IMR-90 (cell line): ENCODE measurements at regions not wholly inside any gene's neighbourhood (a gene's known extent, or its start where the extent isn't known, plus 50 kb on each side); places are given as distances from the start of the nearest gene placed in this dataset.
A peak's percentile ranks its signal among the peaks of the same experiment; 100 is the strongest.

ENCODE experiments used
- ATAC-seq: fragments of 200-7000 bp; cut with Tn5 transposase; 2 replicates; pipeline ENCODE4 v1.9.1; 2020; ENCODE audit warnings: low read depth, mild to moderate bottlenecking, moderate library complexity
- BruUV-seq: library from RNA; stranded (reverse); fragments of 400-500 nt; replicated peaks from 2 replicates; lab custom pipeline; 2021; lab: Mats Ljungman, UMichigan
- CTCF ChIA-PET: fragments of 300-600 bp; formaldehyde crosslinking; extraction: SDS; loops from one replicate; lab custom pipeline; 2021; ENCODE audit warnings: antibody characterized with exemption; lab: Yijun Ruan, JAX
- POLR2A ChIA-PET: fragments of 300-600 bp; sonication (Branson Sonifier 250); formaldehyde crosslinking; loops from one replicate; lab custom pipeline; 2022; ENCODE audit warnings: antibody characterized with exemption; ENCODE audit not compliant: unreplicated experiment; lab: Charles Lee
- DNase-seq: peaks from one replicate; pipeline ENCODE4 v3.0.0; 2013
- H2AFZ ChIP-seq: replicated peaks from 2 replicates; pipeline ENCODE3; 2013; ENCODE audit warnings: low read length, mild to moderate bottlenecking; ENCODE audit not compliant: poor library complexity
- H2AK5ac ChIP-seq: 2 replicates; pipeline ENCODE4 v1.6.1; 2013; ENCODE audit warnings: low read depth, low read length, inconsistent platforms
- H2AK9ac ChIP-seq: replicated peaks from 2 replicates; pipeline ENCODE3; 2013; ENCODE audit warnings: mild to moderate bottlenecking, low read depth, low read length, moderate library complexity; ENCODE audit not compliant: poor library complexity
- H2BK120ac ChIP-seq: 2 replicates; pipeline ENCODE4 v1.6.1; 2013; ENCODE audit warnings: low read depth, low read length, inconsistent platforms
- H2BK15ac ChIP-seq: 3 replicates; pipeline ENCODE4 v1.6.1; 2013; ENCODE audit warnings: low read depth, low read length, inconsistent platforms
- H2BK20ac ChIP-seq: 2 replicates; pipeline ENCODE4 v1.6.1; 2013; ENCODE audit warnings: low read depth, mild to moderate bottlenecking, inconsistent platforms, low read length, moderate library complexity
- H2BK5ac ChIP-seq: 2 replicates; pipeline ENCODE4 v1.6.1; 2013; ENCODE audit warnings: mild to moderate bottlenecking, low read depth, low read length, inconsistent platforms; ENCODE audit not compliant: poor library complexity, severe bottlenecking
- H3K14ac ChIP-seq: replicated peaks from 2 replicates; pipeline ENCODE4 v1.6.1; 2013; ENCODE audit warnings: low read depth, low read length, inconsistent platforms
- H3K18ac ChIP-seq: 2 replicates; pipeline ENCODE4 v1.6.1; 2013; ENCODE audit warnings: low read depth, low read length, control low read depth
- H3K23ac ChIP-seq: 2 replicates; pipeline ENCODE4 v1.6.1; 2013; ENCODE audit warnings: low read depth, low read length, inconsistent platforms
- H3K27ac ChIP-seq: 2 replicates; pipeline ENCODE4 v1.5.1; 2013; ENCODE audit warnings: mild to moderate bottlenecking, control low read depth, low read length; ENCODE audit not compliant: insufficient read depth
- H3K27me3 ChIP-seq: 2 replicates; pipeline ENCODE4 v1.6.1; 2013; ENCODE audit warnings: low read length; ENCODE audit not compliant: control insufficient read depth, insufficient read depth
- H3K36me3 ChIP-seq: 2 replicates; pipeline ENCODE4 v1.6.1; 2013; ENCODE audit warnings: low read length, mixed read lengths; ENCODE audit not compliant: control insufficient read depth, insufficient read depth
- H3K4ac ChIP-seq: 2 replicates; pipeline ENCODE4 v1.6.1; 2013; ENCODE audit warnings: low read depth, low read length, inconsistent platforms
- H3K4me1 ChIP-seq: 2 replicates; pipeline ENCODE4 v1.6.1; 2013; ENCODE audit warnings: low read length, mixed read lengths; ENCODE audit not compliant: control insufficient read depth, insufficient read depth
- H3K4me2 ChIP-seq: 2 replicates; pipeline ENCODE4 v1.6.1; 2013; ENCODE audit warnings: low read depth, mild to moderate bottlenecking, control low read depth, low read length, moderate library complexity
- H3K4me3 ChIP-seq: 2 replicates; pipeline ENCODE4 v1.5.1; 2013; ENCODE audit warnings: low read depth, mild to moderate bottlenecking, control low read depth, low read length, moderate library complexity; ENCODE audit not compliant: insufficient read depth
- H3K56ac ChIP-seq: 2 replicates; pipeline ENCODE4 v1.6.1; 2013; ENCODE audit warnings: low read length, inconsistent platforms; ENCODE audit not compliant: insufficient read depth; ENCODE audit errors: extremely low read depth
- H3K79me1 ChIP-seq, 2 experiments: 2 replicates each; pipeline ENCODE4 v1.6.1; 2013; ENCODE audit warnings: low read length in 2 of 2, inconsistent platforms in 1 of 2, low read depth in 1 of 2
- H3K9ac ChIP-seq: 2 replicates; pipeline ENCODE4 v1.6.1; 2013; ENCODE audit warnings: low read depth, low read length, control low read depth
- H3K9me1 ChIP-seq: 2 replicates; pipeline ENCODE4 v1.6.1; 2013; ENCODE audit warnings: low read length, inconsistent platforms; ENCODE audit not compliant: insufficient read depth
- H3K9me3 ChIP-seq: 2 replicates; pipeline ENCODE4 v1.6.1; 2013; ENCODE audit warnings: low read length; ENCODE audit not compliant: control insufficient read depth, insufficient read depth
- H4K20me1 ChIP-seq: 2 replicates; pipeline ENCODE4 v1.6.1; 2013; ENCODE audit warnings: low read length, inconsistent platforms; ENCODE audit not compliant: insufficient read depth
- H4K5ac ChIP-seq: 2 replicates; pipeline ENCODE4 v1.6.1; 2013; ENCODE audit warnings: mild to moderate bottlenecking, low read depth, low read length, control low read depth
- H4K8ac ChIP-seq, 2 experiments: 2 replicates each; pipeline ENCODE4 v1.6.1; 2013; ENCODE audit warnings: low read depth in 2 of 2, low read length in 2 of 2, control low read depth in 1 of 2, inconsistent platforms in 1 of 2
- H4K91ac ChIP-seq: 2 replicates; pipeline ENCODE4 v1.6.1; 2013; ENCODE audit warnings: low read depth, low read length, inconsistent platforms; ENCODE audit not compliant: insufficient read depth
- BHLHE40 ChIP-seq: fragments of 150-350 bp; IDR thresholded peaks from 2 replicates; pipeline ENCODE4 v1.6.1; 2016; ENCODE audit warnings: mild to moderate bottlenecking, low read depth, low read length
- CEBPB ChIP-seq: IDR thresholded peaks from 2 replicates; pipeline ENCODE4 v1.6.1; 2012; ENCODE audit warnings: low read depth, low read length, improper control_type of control experiment
- CHD1 ChIP-seq: IDR thresholded peaks from 2 replicates; pipeline ENCODE4 v1.6.1; 2012; ENCODE audit warnings: low read depth, low read length, improper control_type of control experiment
- CTCF ChIP-seq: conservative IDR thresholded peaks from 2 replicates; pipeline ENCODE4 v1.5.1; 2012; ENCODE audit warnings: mild to moderate bottlenecking, low read depth, low read length, improper control_type of control experiment
- ELK1 ChIP-seq: fragments of 150-350 bp; IDR thresholded peaks from 2 replicates; pipeline ENCODE4 v1.6.1; 2016; ENCODE audit warnings: low read depth, mild to moderate bottlenecking, low read length, moderate library complexity, borderline replicate concordance
- FOS ChIP-seq: fragments of 150-350 bp; IDR thresholded peaks from 2 replicates; pipeline ENCODE4 v1.6.1; 2016; ENCODE audit warnings: low read depth, low read length
- MAFK ChIP-seq: IDR thresholded peaks from 2 replicates; pipeline ENCODE4 v1.6.1; 2012; ENCODE audit warnings: low read depth, low read length, improper control_type of control experiment
- MAZ ChIP-seq: IDR thresholded peaks from 2 replicates; pipeline ENCODE4 v1.6.1; 2012; ENCODE audit warnings: low read depth, mild to moderate bottlenecking, low read length, improper control_type of control experiment, moderate library complexity, borderline replicate concordance
- MXI1 ChIP-seq: IDR thresholded peaks from 2 replicates; pipeline ENCODE4 v1.6.1; 2012; ENCODE audit warnings: low read depth, mild to moderate bottlenecking, low read length, moderate library complexity, borderline replicate concordance
- NFE2L2 ChIP-seq: fragments of 150-350 bp; IDR thresholded peaks from 2 replicates; pipeline ENCODE4 v1.6.1; 2016; ENCODE audit warnings: low read depth, mild to moderate bottlenecking, low read length
- POLR2A ChIP-seq: IDR thresholded peaks from 2 replicates; pipeline ENCODE4 v1.6.1; 2012; ENCODE audit warnings: mild to moderate bottlenecking, low read depth, low read length
- RAD21 ChIP-seq: IDR thresholded peaks from 2 replicates; pipeline ENCODE4 v1.6.1; 2012; ENCODE audit warnings: low read length, improper control_type of control experiment
- RCOR1 ChIP-seq: IDR thresholded peaks from 2 replicates; pipeline ENCODE4 v1.6.1; 2012; ENCODE audit warnings: mild to moderate bottlenecking, low read length, improper control_type of control experiment; ENCODE audit not compliant: insufficient replicate concordance
- RFX5 ChIP-seq: IDR thresholded peaks from 2 replicates; pipeline ENCODE4 v1.8.0; 2012; ENCODE audit warnings: low read depth, mild to moderate bottlenecking, low read length, moderate library complexity
- SMC3 ChIP-seq: fragments of 150-350 bp; IDR thresholded peaks from 2 replicates; pipeline ENCODE4 v1.6.1; 2016; ENCODE audit warnings: low read depth, mild to moderate bottlenecking, antibody characterized with exemption, low read length, moderate library complexity
- USF2 ChIP-seq: fragments of 150-350 bp; IDR thresholded peaks from 2 replicates; pipeline ENCODE4 v1.6.1; 2017; ENCODE audit warnings: mild to moderate bottlenecking, antibody characterized with exemption, low read length, low read depth
- WGBS, 2 experiments: methylation state at CpG; one replicate each; pipeline versions ENCODE4 v1.1.5 to v1.1.7; 2013; ENCODE audit warnings: missing lambda C conversion rate in 2 of 2; ENCODE audit not compliant: insufficient read length in 1 of 2; ENCODE audit errors: extremely low coverage in 2 of 2; 5-methylcytosine and 5-hydroxymethylcytosine counted together
- dilution Hi-C: fragments of 300-500 bp; cut with HindIII; formaldehyde crosslinking; loops from one replicate; pipeline ENCODE4 v1.14.3; 2018; ENCODE audit warnings: low sequenced_read_pairs; ENCODE audit not compliant: unreplicated experiment
- in situ Hi-C: fragments of 300-500 bp; cut with MboI; formaldehyde crosslinking; loops from 3 replicates; pipeline ENCODE4 v1.14.3; 2019; ENCODE audit warnings: low sequenced_read_pairs, inconsistent platforms, mixed read lengths
- intact Hi-C: fragments of 100-400 bp; cut with micrococcal nuclease; formaldehyde crosslinking; loops from 2 replicates; pipeline ENCODE4 v1.10.0; 2022

GRCh38 chr19:28933039-28933438 is 279.9 kb downstream of the UQCRFS1 start:
- Histone ChIP-seq H2AK5ac (no peak overlapping the region), H3K36me3 (no peaks in the 10 kb centered on the region), H3K9ac (no peak overlapping the region), H4K8ac (no peak overlapping the region), H2BK20ac (no peak overlapping the region), H3K4me3 (no peak overlapping the region), H3K27ac (no peak overlapping the region), H3K79me1 (no peaks in the 10 kb centered on the region), H3K4ac (0 out of 2 replicates have a peak overlapping the region, but pooled peaks have one; percentile 13), H3K18ac (no peak overlapping the region), H3K56ac (no peak overlapping the region), H2BK5ac (no peak overlapping the region), H3K23ac (no peak overlapping the region), H2BK15ac (no peak overlapping the region), H3K27me3 (no peaks in the 10 kb centered on the region), H3K4me1 (peaks cover 5% of the 10 kb centered on the region; the same call in 1 of the 2 replicates), H2AFZ (no peak overlapping the region), H4K91ac (0 out of 2 replicates have a peak overlapping the region, but pooled peaks have one; percentile 36), H3K9me3 (no peaks in the 10 kb centered on the region; the same call in 1 of the 2 replicates), H4K5ac (no peak overlapping the region), H3K4me2 (no peak overlapping the region), H2AK9ac (no peak overlapping the region), H2BK120ac (no peak overlapping the region), H3K9me1 (no peaks in the 10 kb centered on the region), H3K14ac (no peak overlapping the region), H4K20me1 (no peaks in the 10 kb centered on the region)
- intact Hi-C loops: no loop called here
- BruUV-seq: no TSS peak
- WGBS, 2 experiments: no CpG with 5 or more reads among the region's 4 CpGs
- dilution Hi-C loops: no loop called here
- peak; percentile 3 for DNase-seq
- in situ Hi-C loops: no loop called here
- CTCF ChIA-PET: no interaction called here
- TF ChIP-seq RFX5 (no peak), ELK1 (no peak), USF2 (no peak), BHLHE40 (no peak), RCOR1 (no peak), NFE2L2 (no peak), FOS (no peak), POLR2A (no peak), SMC3 (no peak), MAFK (no peak), MXI1 (no peak), CTCF (no peak), CEBPB (no peak), MAZ (no peak), CHD1 (no peak), RAD21 (no peak)
- no peak for ATAC-seq
- POLR2A ChIA-PET: no interaction called here
